PC-9 (cell line): ENCODE measurements at regions not wholly inside any gene's neighbourhood (a gene's known extent, or its start where the extent isn't known, plus 50 kb on each side); places are given as distances from the start of the nearest gene placed in this dataset.

Source experiments
- BruUV-seq: library from RNA; stranded (reverse); fragments of 400-500 nt; replicated peaks from 2 replicates; lab custom pipeline; 2021; lab: Mats Ljungman, UMichigan
- CTCF ChIA-PET: fragments of 300-600 bp; sonication (Branson Sonifier 250); formaldehyde crosslinking; loops from one replicate; lab custom pipeline; 2022; ENCODE audit warnings: antibody characterized with exemption; lab: Charles Lee
- POLR2A ChIA-PET: fragments of 300-600 bp; sonication (Branson Sonifier 250); formaldehyde crosslinking; loops from one replicate; lab custom pipeline; 2022; ENCODE audit warnings: antibody characterized with exemption; ENCODE audit not compliant: unreplicated experiment; lab: Charles Lee
- DNase-seq, 2 experiments: peaks; one replicate each; pipeline versions ENCODE4 v3.0.0 to v3.0.0-alpha.2; 2015 to 2022; ENCODE audit warnings: mixed read lengths in 1 of 2
- H2AFZ ChIP-seq: fragments of 200-600 bp; sonication (generic); 2 replicates; pipeline ENCODE4 v1.8.1; 2017; ENCODE audit warnings: antibody characterized with exemption
- H3F3A ChIP-seq: fragments of 200-600 bp; sonication (generic); 2 replicates; pipeline ENCODE4 v1.8.1; 2017; ENCODE audit warnings: antibody characterized with exemption, mild to moderate bottlenecking, low read depth; ENCODE audit not compliant: insufficient read depth
- H3K27ac ChIP-seq: fragments of 200-600 bp; sonication (generic); 2 replicates; pipeline ENCODE4 v1.6.1; 2016; ENCODE audit warnings: mixed run types
- H3K27me3 ChIP-seq: fragments of 200-600 bp; sonication (generic); 2 replicates; pipeline ENCODE4 v1.6.1; 2016; ENCODE audit warnings: low read depth, mixed run types; ENCODE audit not compliant: insufficient read depth
- H3K36me3 ChIP-seq: fragments of 200-600 bp; sonication (generic); 2 replicates; pipeline ENCODE4 v1.6.1; 2016; ENCODE audit warnings: low read depth, mixed run types
- H3K4me1 ChIP-seq: fragments of 200-600 bp; sonication (generic); replicated peaks from 2 replicates; pipeline ENCODE4 v1.6.1; 2016; ENCODE audit warnings: mixed run types; ENCODE audit not compliant: insufficient read depth
- H3K4me2 ChIP-seq: fragments of 200-600 bp; sonication (generic); 2 replicates; pipeline ENCODE4 v1.6.1; 2017; ENCODE audit warnings: mixed run types
- H3K4me3 ChIP-seq: fragments of 200-600 bp; sonication (generic); 2 replicates; pipeline ENCODE4 v1.6.1; 2016; ENCODE audit warnings: mixed run types
- H3K79me2 ChIP-seq: fragments of 200-600 bp; sonication (generic); 2 replicates; pipeline ENCODE4 v1.6.1; 2017; ENCODE audit warnings: low read depth, mixed run types
- H3K9me2 ChIP-seq: fragments of 200-600 bp; sonication (generic); 2 replicates; pipeline ENCODE4 v1.8.1; 2017; ENCODE audit warnings: mild to moderate bottlenecking; ENCODE audit not compliant: insufficient read depth
- H3K9me3 ChIP-seq: fragments of 200-600 bp; sonication (generic); 2 replicates; pipeline ENCODE4 v1.8.1; 2016; ENCODE audit warnings: low read depth; ENCODE audit not compliant: insufficient read depth
- H4K20me1 ChIP-seq: fragments of 200-600 bp; sonication (generic); 2 replicates; pipeline ENCODE4 v1.8.1; 2017; ENCODE audit not compliant: insufficient read depth
- CTCF ChIP-seq: fragments of 200-600 bp; sonication (generic); conservative IDR thresholded peaks from 2 replicates; pipeline ENCODE4 v1.6.1; 2017; ENCODE audit warnings: mixed run types, antibody characterized with exemption, mild to moderate bottlenecking, moderate library complexity
- EZH2 ChIP-seq: fragments of 200-600 bp; sonication (generic); IDR thresholded peaks from 2 replicates; pipeline ENCODE4 v1.8.0; 2017; ENCODE audit warnings: antibody characterized with exemption, low read depth
- intact Hi-C: fragments of 100-400 bp; cut with micrococcal nuclease; formaldehyde crosslinking; loops from one replicate; pipeline ENCODE4 v1.10.0; 2022; ENCODE audit not compliant: unreplicated experiment

- Histone ChIP-seq H3F3A (no peaks in the 10 kb centered on the region), H3K36me3 (no peaks in the 10 kb centered on the region), H3K27me3 (peaks cover 95% of the 10 kb centered on the region), H4K20me1 (peaks cover 4% of the 10 kb centered on the region; the same call in 1 of the 2 replicates), H3K27ac (no peak overlapping the region), H3K9me3 (no peaks in the 10 kb centered on the region), H3K4me1 (no peaks in the 10 kb centered on the region), H2AFZ (no peak overlapping the region), H3K4me3 (no peak overlapping the region), H3K9me2 (no peaks in the 10 kb centered on the region), H3K79me2 (no peaks in the 10 kb centered on the region), H3K4me2 (no peak overlapping the region)
- no peak for DNase-seq
- ChIA-PET CTCF (interaction anchor here (0.7 kb wide), 1 partner anchor 202 kb away, joined by 6 read pairs; no protein-coding TSS in a partner anchor), POLR2A (no interaction called here)
- no peak for TF ChIP-seq EZH2
- BruUV-seq: no TSS peak
- intact Hi-C loops: loop anchor here (5.0 kb wide), 2 partner anchors 171 to 196 kb away; no protein-coding TSS in a partner anchor
Measured at GRCh38 chr22:49431551-49431950, 396.1 kb downstream of the BRD1 start.

GRCh38 chr22:49429066-49429465, 398.6 kb downstream of the BRD1 start:
- POLR2A ChIA-PET: no interaction called here
- CTCF ChIA-PET: no interaction called here
- no peaks in the 10 kb centered on the region for H3K79me2 ChIP-seq
- no peaks in the 10 kb centered on the region for H3K9me3 ChIP-seq
- no TSS peak for BruUV-seq
- H3K4me1 ChIP-seq: no peaks in the 10 kb centered on the region
- H3K4me3 ChIP-seq: no peak overlapping the region
- intact Hi-C loops: no loop called here
- DNase-seq: no peak
- peaks cover 4% of the 10 kb centered on the region; the same call in 1 of the 2 replicates for H4K20me1 ChIP-seq
- H3K4me2 ChIP-seq: no peak overlapping the region
- H3K36me3 ChIP-seq: no peaks in the 10 kb centered on the region
- no peaks in the 10 kb centered on the region for H3K9me2 ChIP-seq
- no peaks in the 10 kb centered on the region for H3F3A ChIP-seq
- peaks cover 95% of the 10 kb centered on the region for H3K27me3 ChIP-seq
- TF ChIP-seq EZH2 (no peak), CTCF (peak; percentile 39; the same call in 1 of the 2 replicates)
- H2AFZ ChIP-seq: no peak overlapping the region
- H3K27ac ChIP-seq: no peak overlapping the region

GRCh38 chr22:49427941-49428340, 399.7 kb downstream of the BRD1 start:
- no peak for DNase-seq
- TF ChIP-seq EZH2 (no peak), CTCF (no peak)
- Histone ChIP-seq H3K4me3 (no peak overlapping the region), H2AFZ (no peak overlapping the region), H3K27ac (no peak overlapping the region), H3K36me3 (no peaks in the 10 kb centered on the region), H3F3A (no peaks in the 10 kb centered on the region), H3K4me1 (no peaks in the 10 kb centered on the region), H4K20me1 (peaks cover 4% of the 10 kb centered on the region; the same call in 1 of the 2 replicates), H3K4me2 (no peak overlapping the region), H3K79me2 (no peaks in the 10 kb centered on the region), H3K9me2 (no peaks in the 10 kb centered on the region), H3K9me3 (no peaks in the 10 kb centered on the region), H3K27me3 (peaks cover 99% of the 10 kb centered on the region)
- ChIA-PET POLR2A (no interaction called here), CTCF (interaction anchor here (0.7 kb wide), 1 partner anchor 123 kb away, joined by 3 read pairs; no protein-coding TSS in a partner anchor)
- intact Hi-C loops: no loop called here
- BruUV-seq: no TSS peak

- Histone ChIP-seq H3K9me3 (no peaks in the 10 kb centered on the region), H3K4me3 (no peak overlapping the region), H4K20me1 (peaks cover 4% of the 10 kb centered on the region; the same call in 1 of the 2 replicates), H3K4me2 (no peak overlapping the region), H3K27me3 (peaks cover 99% of the 10 kb centered on the region), H3K36me3 (no peaks in the 10 kb centered on the region), H3K27ac (no peak overlapping the region), H3F3A (no peaks in the 10 kb centered on the region), H3K9me2 (no peaks in the 10 kb centered on the region), H2AFZ (no peak overlapping the region), H3K79me2 (no peaks in the 10 kb centered on the region), H3K4me1 (no peaks in the 10 kb centered on the region)
- ChIA-PET POLR2A (no interaction called here), CTCF (interaction anchor here (0.7 kb wide), 1 partner anchor 122 kb away, joined by 3 read pairs; no protein-coding TSS in a partner anchor)
- intact Hi-C loops: no loop called here
- DNase-seq: no peak
- BruUV-seq: no TSS peak
- TF ChIP-seq CTCF: no peak
- no peak for TF ChIP-seq EZH2
Measured at GRCh38 chr22:49427341-49427740, 400.3 kb downstream of the BRD1 start.
